ENCODE measurements at regions not wholly inside any gene's neighbourhood (a gene's known extent, or its start where the extent isn't known, plus 50 kb on each side); places are given as distances from the start of the nearest gene placed in this dataset.

- TF ChIP-seq TAF1 (IDR thresholded peaks at IDR 0.05; ENCODE audit: borderline replicate concordance, insufficient read depth, low read length), result no peak
- no peak for TF ChIP-seq FOXP2 (optimal IDR thresholded peaks at IDR 0.05; ENCODE audit: borderline replicate concordance, extremely low read depth, extremely low read length, insufficient read depth)
- TF ChIP-seq REST (IDR thresholded peaks at IDR 0.05; ENCODE audit: insufficient read depth in 1 of 2, low read depth in 2 of 2, low read length in 2 of 2), result no peak
- TF ChIP-seq SIN3A (IDR thresholded peaks at IDR 0.05; ENCODE audit: borderline replicate concordance, insufficient read depth, low read length), result no peak
- TF ChIP-seq POLR2AphosphoS5 (IDR thresholded peaks at IDR 0.05; ENCODE audit: low read depth, low read length), result no peak
These were observed 671.1 kb downstream of the TUSC7 start for GRCh38 chr3:117380631-117381030.

DNA sequence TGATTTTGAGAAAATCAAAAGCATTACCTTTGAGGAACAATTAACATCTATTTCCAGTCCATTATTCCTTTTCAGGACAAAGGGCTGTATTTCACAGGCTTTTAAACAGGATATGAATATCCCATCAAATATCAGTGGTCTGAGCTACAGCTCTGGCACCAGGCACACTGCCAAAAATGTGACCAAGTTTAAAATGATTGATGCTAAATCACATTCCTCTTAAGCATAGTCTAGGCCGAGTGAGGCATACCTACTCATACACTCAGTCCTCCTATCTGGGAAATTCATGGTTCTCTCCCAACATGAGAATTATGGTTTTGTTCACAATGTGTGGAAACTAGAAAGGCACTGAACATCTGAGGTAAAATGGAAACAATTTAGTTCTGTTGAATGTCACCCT, 683.5 kb downstream of the TUSC7 start:
- TF ChIP-seq REST (IDR thresholded peaks at IDR 0.05; ENCODE audit: insufficient read depth in 1 of 2, low read depth in 2 of 2, low read length in 2 of 2), result no peak
- TF ChIP-seq FOXP2 (optimal IDR thresholded peaks at IDR 0.05; ENCODE audit: borderline replicate concordance, extremely low read depth, extremely low read length, insufficient read depth), result no peak

DNA sequence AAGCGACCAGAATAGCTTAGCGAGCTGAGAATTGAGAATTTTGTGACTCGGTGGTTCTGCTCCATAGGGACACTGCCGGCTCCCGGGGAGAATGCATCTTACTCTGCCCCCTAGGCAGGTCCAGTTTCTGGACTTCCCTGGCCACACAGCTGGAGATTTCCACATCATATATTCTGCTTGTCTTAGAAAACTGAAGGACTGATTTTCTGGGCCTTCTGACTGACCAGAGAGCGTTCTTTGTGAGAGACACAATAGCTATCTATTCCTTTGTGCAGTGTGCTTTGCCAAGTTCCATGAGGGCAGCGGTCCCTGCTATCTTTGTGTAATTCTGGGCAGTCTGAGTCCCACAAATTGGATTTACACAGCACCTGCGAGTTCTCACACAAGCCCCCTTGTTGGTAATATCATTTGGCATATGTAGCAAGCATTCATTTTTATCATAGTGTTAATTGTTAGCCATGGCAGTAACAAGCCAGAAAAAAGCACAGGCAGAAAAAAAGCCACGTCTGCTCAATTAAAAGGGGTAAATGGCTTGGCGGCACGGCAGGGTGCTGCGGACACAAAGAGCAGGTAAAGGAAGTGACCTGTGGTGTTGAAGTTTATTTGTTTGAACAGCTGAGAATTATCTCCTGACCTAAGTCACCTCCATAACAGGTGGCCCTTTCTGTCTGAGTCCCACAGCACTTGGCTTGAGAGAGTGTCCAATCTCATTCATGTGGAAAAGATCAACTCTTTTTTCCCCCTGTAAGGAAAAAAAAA, 688.7 kb downstream of the TUSC7 start:
- TF ChIP-seq POLR2AphosphoS5 (IDR thresholded peaks at IDR 0.05; ENCODE audit: low read depth, low read length) (no peak), FOXP2 (optimal IDR thresholded peaks at IDR 0.05; ENCODE audit: borderline replicate concordance, extremely low read depth, extremely low read length, insufficient read depth) (no peak), SIN3A (IDR thresholded peaks at IDR 0.05; ENCODE audit: borderline replicate concordance, insufficient read depth, low read length) (no peak), REST (IDR thresholded peaks at IDR 0.05; ENCODE audit: insufficient read depth in 1 of 2, low read depth in 2 of 2, low read length in 2 of 2) (no peak), TAF1 (IDR thresholded peaks at IDR 0.05; ENCODE audit: borderline replicate concordance, insufficient read depth, low read length) (no peak)

DNA sequence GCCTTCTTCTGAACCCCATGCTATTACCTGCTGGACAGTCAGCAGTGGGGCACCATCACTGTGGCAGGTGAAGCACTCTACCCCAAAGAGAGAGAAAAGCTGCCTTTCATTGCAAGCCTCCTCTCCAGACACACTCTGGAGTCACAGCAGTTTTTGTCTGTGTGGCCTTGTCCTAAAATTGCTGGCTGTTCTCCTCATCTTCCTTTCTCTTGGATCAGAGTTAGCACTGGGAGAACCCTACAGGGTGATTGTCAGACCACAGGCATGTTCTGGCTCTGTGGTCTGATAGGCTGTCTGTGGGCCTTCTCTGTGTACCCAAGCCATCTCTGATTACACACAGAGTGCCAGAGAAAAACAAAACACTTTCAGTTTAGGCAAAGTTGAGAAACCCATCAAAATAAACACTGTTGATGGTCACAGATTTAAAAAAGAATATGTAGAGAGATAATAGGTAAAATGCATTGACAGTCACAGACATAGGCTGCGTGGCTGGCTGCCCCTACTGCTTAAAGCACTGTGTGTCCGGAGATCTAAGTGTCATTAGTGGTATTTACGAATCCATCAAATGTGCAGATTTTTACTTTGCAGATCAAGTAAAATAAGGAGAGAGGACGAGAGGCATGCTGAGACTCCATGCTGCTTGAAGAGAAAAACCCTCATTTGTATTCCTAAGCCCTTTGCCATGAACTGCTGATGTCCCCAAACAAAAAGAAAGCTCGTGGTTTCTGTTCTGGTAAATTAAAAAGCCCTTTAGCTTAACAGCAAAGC, 689.9 kb downstream of the TUSC7 start:
- TF ChIP-seq SIN3A (IDR thresholded peaks at IDR 0.05; ENCODE audit: borderline replicate concordance, insufficient read depth, low read length) (no peak), TAF1 (IDR thresholded peaks at IDR 0.05; ENCODE audit: borderline replicate concordance, insufficient read depth, low read length) (no peak), REST (IDR thresholded peaks at IDR 0.05; ENCODE audit: insufficient read depth in 1 of 2, low read depth in 2 of 2, low read length in 2 of 2) (no peak)

Data from PFSK-1 (cell line).